HepG2 (cell line): ENCODE measurements at regions not wholly inside any gene's neighbourhood (a gene's known extent, or its start where the extent isn't known, plus 50 kb on each side); places are given as distances from the start of the nearest gene placed in this dataset.

Source experiments
- ATAC-seq: fragments of 200-7000 bp; cut with Tn5 transposase; 3 replicates; pipeline ENCODE4 v1.9.1; 2020; ENCODE audit warnings: mild to moderate bottlenecking, moderate library complexity
- BruUV-seq: library from RNA; stranded (reverse); fragments of 400-500 nt; replicated peaks from 2 replicates; lab custom pipeline; 2021; lab: Mats Ljungman, UMichigan
- CTCF ChIA-PET: fragments of 300-600 bp; formaldehyde crosslinking; extraction: SDS; loops from one replicate; lab custom pipeline; 2021; ENCODE audit warnings: low total read pairs, inconsistent platforms, low intra/inter-chr PET ratio; lab: Yijun Ruan, JAX
- POLR2A ChIA-PET: fragments of 350-600 bp; sonication (Branson Sonifier 250); formaldehyde crosslinking; loops from one replicate; lab custom pipeline; 2020; ENCODE audit warnings: antibody characterized with exemption, inconsistent platforms; lab: Yijun Ruan, JAX
- DNase-seq: peaks from one replicate; pipeline ENCODE4 v3.0.0-alpha.2; 2015; ENCODE audit warnings: low spot score
- FAIRE-seq: peaks from 3 replicates; lab custom pipeline; 2011; peaks lifted over from hg19 to GRCh38; lab: Jason Lieb, UNC
- H2AFZ ChIP-seq: one replicate; pipeline ENCODE4 v1.6.1; 2011; ENCODE audit warnings: low read length, inconsistent platforms
- H3K27ac ChIP-seq: fragments of 300-600 bp; 3 replicates; pipeline ENCODE4 v1.8.0; 2011; ENCODE audit warnings: mixed run types, mild to moderate bottlenecking, mixed read lengths, low read length, inconsistent platforms; ENCODE audit not compliant: insufficient read depth; ENCODE audit errors: extremely low read length
- H3K27me3 ChIP-seq, 2 experiments: fragments of 200-600 bp in 1 of 2; 2 replicates in 1 of 2; 3 replicates in 1 of 2; pipeline versions ENCODE4 v1.6.0 to v1.8.0; 2011; ENCODE audit warnings: low read length in 2 of 2, mild to moderate bottlenecking in 2 of 2, moderate library complexity in 2 of 2, inconsistent platforms in 1 of 2; ENCODE audit not compliant: insufficient read depth in 2 of 2, control insufficient read depth in 1 of 2
- H3K36me3 ChIP-seq, 2 experiments: fragments of 200-600 bp in 1 of 2; replicated peaks in 1 of 2; 2 replicates in 1 of 2; 3 replicates in 1 of 2; pipeline versions ENCODE4 v1.5.1 to v1.8.0; 2011; ENCODE audit warnings: low read length in 2 of 2, inconsistent platforms in 1 of 2; ENCODE audit not compliant: insufficient read depth in 2 of 2, control insufficient read depth in 1 of 2
- H3K4me1 ChIP-seq: 2 replicates; pipeline ENCODE4 v1.5.1; 2012; ENCODE audit warnings: low read length, inconsistent platforms; ENCODE audit not compliant: insufficient read depth
- H3K4me2 ChIP-seq: 2 replicates; pipeline ENCODE4 v1.6.0; 2011; ENCODE audit warnings: low read depth, low read length, inconsistent platforms
- H3K4me3 ChIP-seq, 3 experiments: fragments of 200-600 bp in 1 of 3; sonication (generic), shearing (Covaris generic) in 1 of 3; replicated peaks in 1 of 3; 2 replicates each; pipeline ENCODE4 v1.5.1; 2011 to 2016; ENCODE audit warnings: low read length in 3 of 3, inconsistent platforms in 2 of 3, low read depth in 2 of 3, mild to moderate bottlenecking in 2 of 3, control low read depth in 1 of 3, mixed read lengths in 1 of 3; ENCODE audit not compliant: insufficient read depth in 1 of 3
- H3K79me2 ChIP-seq: one replicate; pipeline ENCODE4 v1.6.1; 2011; ENCODE audit warnings: low read length, inconsistent platforms; ENCODE audit not compliant: insufficient read depth
- H3K9ac ChIP-seq: 2 replicates; pipeline ENCODE4 v1.6.0; 2011; ENCODE audit warnings: mild to moderate bottlenecking, low read depth, low read length, inconsistent platforms; ENCODE audit not compliant: insufficient read depth
- H3K9me3 ChIP-seq: 2 replicates; pipeline ENCODE4 v1.5.1; 2012; ENCODE audit warnings: mild to moderate bottlenecking, low read length
- H4K20me1 ChIP-seq: 2 replicates; pipeline ENCODE4 v1.6.0; 2011; ENCODE audit warnings: inconsistent platforms, mild to moderate bottlenecking, low read length, moderate library complexity; ENCODE audit not compliant: insufficient read depth
- ADNP ChIP-seq: sonication (generic); formaldehyde crosslinking; IDR thresholded peaks from 2 replicates; pipeline ENCODE4 v1.4.0; 2020; ENCODE audit warnings: missing genetic modification reagents
- FOSL2 ChIP-seq: sonication (generic); formaldehyde crosslinking; IDR thresholded peaks from 2 replicates; pipeline ENCODE4 v1.4.0; 2020; ENCODE audit warnings: missing genetic modification reagents
- GPN1 ChIP-seq: sonication (generic); formaldehyde crosslinking; IDR thresholded peaks from 2 replicates; pipeline ENCODE4 v1.5.1; 2020; ENCODE audit warnings: missing genetic modification reagents, borderline replicate concordance
- HNF4A ChIP-seq: sonication (generic); formaldehyde crosslinking; IDR thresholded peaks from 2 replicates; pipeline ENCODE4 v1.4.0; 2020; ENCODE audit warnings: missing genetic modification reagents
- ISX ChIP-seq: sonication (generic); formaldehyde crosslinking; conservative IDR thresholded peaks from 2 replicates; pipeline ENCODE4 v1.5.0; 2020; ENCODE audit warnings: missing genetic modification reagents
- MAFF ChIP-seq: IDR thresholded peaks from 2 replicates; pipeline ENCODE4 v1.6.1; 2011; ENCODE audit warnings: low read depth, low read length, improper control_type of control experiment
- MXI1 ChIP-seq: IDR thresholded peaks from 3 replicates; pipeline ENCODE4 v1.6.1; 2012; ENCODE audit warnings: low read depth, low read length, inconsistent platforms, borderline replicate concordance
- NFE2 ChIP-seq: sonication (generic); formaldehyde crosslinking; IDR thresholded peaks from 2 replicates; pipeline ENCODE4 v1.4.0; 2020; ENCODE audit warnings: missing genetic modification reagents
- PLRG1 ChIP-seq: fragments of 450-650 bp; conservative IDR thresholded peaks from 2 replicates; pipeline ENCODE4 v1.6.1; 2016
- RARA ChIP-seq: IDR thresholded peaks from 2 replicates; pipeline ENCODE4 v1.6.1; 2016; ENCODE audit warnings: missing genetic modification reagents, missing compliant biosample characterization
- SIN3A ChIP-seq: IDR thresholded peaks from 2 replicates; pipeline ENCODE4 v1.6.1; 2011; ENCODE audit warnings: low read depth, mild to moderate bottlenecking, control low read depth, low read length, borderline replicate concordance
- SPEN ChIP-seq: sonication (generic); formaldehyde crosslinking; IDR thresholded peaks from 2 replicates; pipeline ENCODE4 v1.5.1; 2020; ENCODE audit warnings: low read depth, mild to moderate bottlenecking, missing genetic modification reagents
- SUZ12 ChIP-seq: fragments of 150-350 bp; IDR thresholded peaks from 2 replicates; pipeline ENCODE4 v1.6.1; 2014; ENCODE audit warnings: low read depth, low read length
- TAF1 ChIP-seq: sonication (generic); formaldehyde crosslinking; IDR thresholded peaks from 2 replicates; pipeline ENCODE4 v1.4.0; 2020; ENCODE audit warnings: missing genetic modification reagents
- TFDP2 ChIP-seq: sonication (generic); formaldehyde crosslinking; IDR thresholded peaks from 2 replicates; pipeline ENCODE4 v1.4.0; 2020; ENCODE audit warnings: missing genetic modification reagents
- ZNF20 ChIP-seq: sonication (generic); formaldehyde crosslinking; IDR thresholded peaks from 2 replicates; pipeline ENCODE4 v1.4.0; 2020; ENCODE audit warnings: mild to moderate bottlenecking, moderate library complexity, missing genetic modification reagents
- ZNF224 ChIP-seq: sonication (generic); formaldehyde crosslinking; IDR thresholded peaks from 2 replicates; pipeline ENCODE4 v1.5.0; 2020; ENCODE audit warnings: mild to moderate bottlenecking, missing genetic modification reagents
- ZNF296 ChIP-seq: sonication (generic); formaldehyde crosslinking; conservative IDR thresholded peaks from 2 replicates; pipeline ENCODE4 v1.5.0; 2020; ENCODE audit warnings: mild to moderate bottlenecking, missing genetic modification reagents
- ZNF337 ChIP-seq: sonication (generic); formaldehyde crosslinking; IDR thresholded peaks from 2 replicates; pipeline ENCODE4 v1.5.1; 2020; ENCODE audit warnings: missing genetic modification reagents, low read depth, mild to moderate bottlenecking, borderline replicate concordance
- ZNF557 ChIP-seq: sonication (generic); formaldehyde crosslinking; IDR thresholded peaks from 2 replicates; pipeline ENCODE4 v1.4.0; 2020; ENCODE audit warnings: missing genetic modification reagents
- ZNF572 ChIP-seq: sonication (generic); formaldehyde crosslinking; IDR thresholded peaks from 2 replicates; pipeline ENCODE4 v1.5.1; 2020; ENCODE audit warnings: mild to moderate bottlenecking, missing genetic modification reagents
- WGBS: methylation state at CpG from one replicate; pipeline ENCODE4 v1.1.6; 2017; ENCODE audit warnings: low lambda C conversion rate; 5-methylcytosine and 5-hydroxymethylcytosine counted together
- in situ Hi-C: cut with HindIII; loops from 2 replicates; pipeline ENCODE4 v1.10.0; 2017; ENCODE audit warnings: low pct_unique_long_range_greater_than_20kb; ENCODE audit not compliant: extremely low pct_ligation_motif_present
- intact Hi-C: fragments of 100-400 bp; cut with micrococcal nuclease; formaldehyde crosslinking; loops from one replicate; pipeline ENCODE4 v1.10.0; 2022; ENCODE audit not compliant: unreplicated experiment
- TF ChIP-seq, protein P1 (sequence below): sonication (generic); formaldehyde crosslinking; IDR thresholded peaks from 2 replicates; pipeline ENCODE4 v1.4.0; 2020; ENCODE audit warnings: missing genetic modification reagents, borderline replicate concordance
- TF ChIP-seq, protein P2 (sequence below): sonication (generic); formaldehyde crosslinking; IDR thresholded peaks from 2 replicates; pipeline ENCODE4 v1.4.0; 2020; ENCODE audit warnings: missing genetic modification reagents

GRCh38 chr22:27412866-27413445 lies 388.6 kb downstream of the MN1 start (continued):
- no peak for TF ChIP-seq GPN1 (CRISPR knock-in tag)
- TF ChIP-seq ZNF224 (CRISPR knock-in tag): no peak
- TF ChIP-seq FOSL2 (CRISPR knock-in tag): no peak
- no peak for TF ChIP-seq ZNF572
- no peak for TF ChIP-seq ADNP (CRISPR knock-in tag)
- TF ChIP-seq RARA (CRISPR knock-in tag): no peak
- TF ChIP-seq PLRG1: no peak
- TF ChIP-seq ZNF20: no peak
- no peak for TF ChIP-seq TFDP2 (CRISPR knock-in tag)
- no peak for TF ChIP-seq MAFF

DNA sequence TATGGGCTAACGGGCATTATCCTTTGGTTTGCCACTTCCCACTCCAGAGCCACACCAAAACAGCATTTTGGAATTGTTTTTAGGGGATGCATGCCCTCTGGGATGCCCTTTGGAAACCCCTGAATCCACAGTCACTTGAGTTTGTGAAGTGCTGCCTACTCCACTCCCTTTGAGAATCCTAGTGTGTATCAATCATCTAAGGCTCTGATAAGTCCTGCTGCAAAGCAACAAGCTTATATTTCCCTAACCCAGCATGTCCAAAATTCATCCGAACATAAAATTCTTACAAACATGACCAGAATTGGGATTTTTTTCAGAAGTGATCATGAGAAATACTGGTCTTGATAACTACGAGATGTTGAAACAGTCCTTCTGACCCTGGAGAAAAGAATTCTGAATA lies 387.9 kb downstream of the MN1 start:
- no TSS peak for BruUV-seq
- Histone ChIP-seq H3K9me3 (no peaks in the 10 kb centered on the region), H3K4me3 (no peak overlapping the region), H3K4me1 (no peaks in the 10 kb centered on the region), H3K79me2 (no peaks in the 10 kb centered on the region), H3K9ac (no peak overlapping the region), H3K27me3 (peaks cover 0 to 3% of the 10 kb centered on the region in 2 experiments; a peak in 1 of 5 replicates), H2AFZ (no peak overlapping the region), H4K20me1 (no peaks in the 10 kb centered on the region), H3K36me3 (no peaks in the 10 kb centered on the region), H3K4me2 (no peak overlapping the region), H3K27ac (no peak overlapping the region)
- ATAC-seq (no peak), FAIRE-seq (no peak), DNase-seq (no peak)
- ChIA-PET CTCF (no interaction called here), POLR2A (no interaction called here)
- intact Hi-C loops: no loop called here
- 4% methylated on average over 3 of the region's 3 CpGs for WGBS
- in situ Hi-C loops: loop anchor here (25.0 kb wide), 1 partner anchor 599 kb away; no protein-coding TSS in a partner anchor
- TF ChIP-seq SIN3A (no peak), SPEN (CRISPR knock-in tag) (no peak), ZNF337 (CRISPR knock-in tag) (no peak), ZNF296 (CRISPR knock-in tag) (no peak), SUZ12 (no peak), ZNF557 (no peak), MXI1 (no peak), HNF4A (CRISPR knock-in tag) (no peak), ISX (no peak), NFE2 (CRISPR knock-in tag) (no peak), TAF1 (CRISPR knock-in tag) (no peak)
- TF ChIP-seq, protein P1, sequence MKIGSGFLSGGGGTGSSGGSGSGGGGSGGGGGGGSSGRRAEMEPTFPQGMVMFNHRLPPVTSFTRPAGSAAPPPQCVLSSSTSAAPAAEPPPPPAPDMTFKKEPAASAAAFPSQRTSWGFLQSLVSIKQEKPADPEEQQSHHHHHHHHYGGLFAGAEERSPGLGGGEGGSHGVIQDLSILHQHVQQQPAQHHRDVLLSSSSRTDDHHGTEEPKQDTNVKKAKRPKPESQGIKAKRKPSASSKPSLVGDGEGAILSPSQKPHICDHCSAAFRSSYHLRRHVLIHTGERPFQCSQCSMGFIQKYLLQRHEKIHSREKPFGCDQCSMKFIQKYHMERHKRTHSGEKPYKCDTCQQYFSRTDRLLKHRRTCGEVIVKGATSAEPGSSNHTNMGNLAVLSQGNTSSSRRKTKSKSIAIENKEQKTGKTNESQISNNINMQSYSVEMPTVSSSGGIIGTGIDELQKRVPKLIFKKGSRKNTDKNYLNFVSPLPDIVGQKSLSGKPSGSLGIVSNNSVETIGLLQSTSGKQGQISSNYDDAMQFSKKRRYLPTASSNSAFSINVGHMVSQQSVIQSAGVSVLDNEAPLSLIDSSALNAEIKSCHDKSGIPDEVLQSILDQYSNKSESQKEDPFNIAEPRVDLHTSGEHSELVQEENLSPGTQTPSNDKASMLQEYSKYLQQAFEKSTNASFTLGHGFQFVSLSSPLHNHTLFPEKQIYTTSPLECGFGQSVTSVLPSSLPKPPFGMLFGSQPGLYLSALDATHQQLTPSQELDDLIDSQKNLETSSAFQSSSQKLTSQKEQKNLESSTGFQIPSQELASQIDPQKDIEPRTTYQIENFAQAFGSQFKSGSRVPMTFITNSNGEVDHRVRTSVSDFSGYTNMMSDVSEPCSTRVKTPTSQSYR (CRISPR knock-in tag): no peak
- TF ChIP-seq, protein P2, sequence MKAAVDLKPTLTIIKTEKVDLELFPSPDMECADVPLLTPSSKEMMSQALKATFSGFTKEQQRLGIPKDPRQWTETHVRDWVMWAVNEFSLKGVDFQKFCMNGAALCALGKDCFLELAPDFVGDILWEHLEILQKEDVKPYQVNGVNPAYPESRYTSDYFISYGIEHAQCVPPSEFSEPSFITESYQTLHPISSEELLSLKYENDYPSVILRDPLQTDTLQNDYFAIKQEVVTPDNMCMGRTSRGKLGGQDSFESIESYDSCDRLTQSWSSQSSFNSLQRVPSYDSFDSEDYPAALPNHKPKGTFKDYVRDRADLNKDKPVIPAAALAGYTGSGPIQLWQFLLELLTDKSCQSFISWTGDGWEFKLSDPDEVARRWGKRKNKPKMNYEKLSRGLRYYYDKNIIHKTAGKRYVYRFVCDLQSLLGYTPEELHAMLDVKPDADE: no peak
